ENCODE measurements at regions not wholly inside any gene's neighbourhood (a gene's known extent, or its start where the extent isn't known, plus 50 kb on each side); places are given as distances from the start of the nearest gene placed in this dataset.

GRCh38 chr17:77479372-77480198, 338.8 kb downstream of the SEC14L1 start:
- no peak for DNase-seq

DNA sequence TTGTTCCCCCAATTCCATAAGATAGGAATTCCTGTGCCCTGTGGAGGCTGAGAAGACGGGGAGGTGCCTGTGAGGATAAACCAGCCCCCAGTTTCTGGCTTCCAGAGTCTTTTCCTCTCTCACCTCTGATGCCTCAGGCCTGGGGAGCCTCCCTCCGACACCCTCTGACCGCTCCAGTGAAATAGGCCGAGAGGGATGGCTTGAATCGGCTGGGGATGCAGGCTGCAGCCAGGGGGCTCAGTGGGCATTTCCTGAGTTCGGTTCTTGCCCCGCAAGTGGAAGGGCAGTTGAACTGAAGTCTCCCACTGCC, 339.4 kb downstream of the SEC14L1 start:
- no peak for DNase-seq

- DNase-seq = no peak
These were observed 339.9 kb downstream of the SEC14L1 start for GRCh38 chr17:77480509-77481215.

GRCh38 chr17:77481476-77482374, 341.0 kb downstream of the SEC14L1 start:
- no peak for DNase-seq

- DNase-seq = no peak
These were observed 341.8 kb downstream of the SEC14L1 start for GRCh38 chr17:77482375-77483127.

GRCh38 chr17:77483128-77483598, 342.4 kb downstream of the SEC14L1 start:
- no peak for DNase-seq

DNA sequence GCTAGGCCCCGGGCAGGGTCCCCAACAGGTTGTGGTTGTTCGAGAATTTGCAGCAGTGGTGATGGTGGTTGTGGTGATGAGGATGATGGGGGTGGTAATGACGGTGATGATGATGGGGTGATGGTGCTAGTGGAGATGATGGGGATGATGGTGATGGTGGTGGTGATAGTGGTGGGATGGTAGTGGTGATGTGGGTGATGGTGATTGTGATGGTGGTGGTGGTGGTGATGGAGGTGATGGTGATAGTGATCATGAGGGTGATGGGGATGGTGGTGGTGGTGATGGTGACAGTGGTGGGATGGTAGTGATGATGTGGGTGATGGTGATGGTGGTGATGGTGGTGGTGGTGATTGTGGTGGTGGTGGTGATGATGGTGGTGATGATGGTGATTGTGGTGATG, 343.3 kb downstream of the SEC14L1 start:
- DNase-seq = no peak

- no peak for DNase-seq
These were observed 344.5 kb downstream of the SEC14L1 start for GRCh38 chr17:77485089-77485833.

DNA sequence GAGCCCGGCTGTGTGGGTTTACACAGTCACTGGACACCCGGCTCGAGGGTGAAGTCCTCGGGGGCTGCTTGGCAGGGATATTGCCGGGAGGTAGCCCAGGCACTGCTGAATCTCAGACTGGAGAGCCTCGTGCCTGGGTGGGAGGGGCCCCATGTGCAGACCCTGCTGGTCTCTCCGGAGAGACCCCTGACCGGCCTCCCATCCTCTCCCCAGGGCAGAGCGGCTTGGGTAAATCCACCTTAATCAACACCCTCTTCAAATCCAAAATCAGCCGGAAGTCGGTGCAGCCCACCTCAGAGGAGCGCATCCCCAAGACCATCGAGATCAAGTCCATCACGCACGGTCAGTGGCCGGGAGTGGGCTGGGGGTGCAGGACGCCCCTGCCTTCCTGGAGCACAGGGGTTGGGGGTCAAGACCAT, 346.5 kb downstream of the SEC14L1 start:
- DNase-seq = no peak

- DNase-seq = no peak
These were observed 347.1 kb downstream of the SEC14L1 start for GRCh38 chr17:77487677-77488530.

- no peak for DNase-seq
These were observed 347.9 kb downstream of the SEC14L1 start for GRCh38 chr17:77488531-77489238.

- DNase-seq = no peak
These were observed 348.6 kb downstream of the SEC14L1 start for GRCh38 chr17:77489239-77489892.

GRCh38 chr17:77489893-77490255, 349.1 kb downstream of the SEC14L1 start:
- no peak for DNase-seq

- DNase-seq = no peak
These were observed 349.8 kb downstream of the SEC14L1 start for GRCh38 chr17:77490361-77491183.

- DNase-seq = no peak
These were observed 351.2 kb downstream of the SEC14L1 start for GRCh38 chr17:77491921-77492445.

DNA sequence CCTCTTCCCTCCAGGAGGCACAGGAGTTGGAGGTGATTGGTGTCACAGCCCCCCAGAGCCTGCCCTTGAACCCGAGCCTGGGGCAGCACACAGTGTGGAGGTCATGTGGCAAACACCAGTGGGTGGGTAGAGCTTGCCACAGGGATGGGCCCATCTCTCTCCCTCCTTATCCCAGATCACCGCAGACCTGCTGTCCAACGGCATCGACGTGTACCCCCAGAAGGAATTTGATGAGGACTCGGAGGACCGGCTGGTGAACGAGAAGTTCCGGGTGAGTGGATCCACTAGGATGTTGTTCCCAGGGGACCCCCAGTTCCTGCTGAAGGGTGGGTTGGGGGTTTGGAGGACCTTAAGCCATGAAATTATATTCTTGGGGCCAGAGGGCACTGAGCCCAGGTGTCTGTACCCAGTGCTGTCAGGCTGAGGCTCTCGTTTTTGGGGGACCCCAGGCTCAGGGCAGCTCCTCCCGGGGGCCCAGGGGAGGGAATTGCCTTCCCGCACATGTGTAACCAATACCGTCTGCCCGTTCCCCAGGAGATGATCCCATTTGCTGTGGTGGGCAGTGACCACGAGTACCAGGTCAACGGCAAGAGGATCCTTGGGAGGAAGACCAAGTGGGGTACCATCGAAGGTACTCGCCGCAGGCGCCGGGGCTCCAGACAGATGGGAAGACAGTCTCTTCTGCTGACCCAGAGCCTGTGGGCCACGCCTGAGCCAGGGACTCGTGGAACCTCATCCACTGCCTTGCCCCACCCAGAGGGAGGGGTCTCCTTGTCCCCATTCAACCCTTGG, 351.9 kb downstream of the SEC14L1 start:
- no peak for DNase-seq

DNA sequence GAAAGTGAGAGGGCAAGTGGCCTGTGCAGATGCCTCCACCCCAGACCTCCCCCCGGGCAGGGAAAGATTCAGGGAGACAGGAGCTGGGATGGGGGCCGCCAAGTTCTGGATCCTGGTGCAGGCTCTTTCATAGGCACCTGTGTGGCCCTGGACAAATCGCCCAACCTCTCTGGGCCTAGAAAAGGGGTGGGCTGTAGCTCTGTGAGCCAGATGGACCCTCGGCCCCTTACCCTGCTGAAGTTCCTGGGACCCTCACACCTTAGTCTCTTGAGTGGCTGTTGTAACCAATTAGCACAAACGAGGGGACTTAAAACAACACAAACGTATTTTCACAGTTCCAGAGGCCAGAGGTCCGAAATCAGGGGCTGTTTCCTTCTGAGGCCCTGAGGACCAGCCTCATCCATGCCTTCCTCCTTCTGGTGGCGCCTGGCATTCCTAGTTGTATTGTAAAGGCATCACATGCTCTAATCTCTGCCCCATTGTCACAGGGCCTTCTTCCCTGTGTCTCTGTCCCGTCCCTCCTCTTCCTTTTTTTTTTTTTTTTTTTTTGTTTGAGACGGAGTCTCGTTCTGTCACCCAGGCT, 352.6 kb downstream of the SEC14L1 start:
- DNase-seq = no peak

Data from SW 1271 (cell line).